Posterior cingulate gyrus (tissue), 11 donors: ENCODE measurements at regions not wholly inside any gene's neighbourhood (a gene's known extent, or its start where the extent isn't known, plus 50 kb on each side); places are given as distances from the start of the nearest gene placed in this dataset.

Experiments used
- DNase-seq, 10 donors: peaks; one replicate each; pipeline versions ENCODE4 v3.0.0 to v3.0.0-alpha.2; 2020 to 2021; ENCODE audit warnings: mixed read lengths in 3 of 10
- intact Hi-C: fragments of 100-400 bp; cut with DNase I; formaldehyde crosslinking; loops from one replicate; pipeline ENCODE4 v1.15.1; 2023

DNA sequence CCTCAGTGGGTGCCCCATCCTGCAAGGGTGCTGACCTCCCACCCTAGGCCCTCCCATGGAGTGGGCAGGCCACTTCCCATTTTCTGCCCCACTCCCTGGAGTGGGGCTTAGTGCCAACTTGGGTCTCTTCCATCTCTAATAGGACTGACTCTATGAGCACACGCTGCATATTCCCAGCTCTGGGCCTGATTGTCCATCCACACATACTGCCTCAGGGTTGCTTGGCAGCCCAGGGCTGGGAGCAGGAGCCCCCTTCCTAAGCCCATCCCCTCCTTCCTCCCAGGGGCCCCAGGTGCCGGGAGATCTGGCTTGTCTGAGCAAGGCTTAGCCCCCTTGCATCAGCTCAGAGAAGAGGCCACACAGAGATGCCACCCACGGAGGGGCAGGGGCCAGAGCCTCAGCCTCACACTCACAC lies 55.1 kb downstream of the PJA1 start:
- intact Hi-C loops: no loop called here
- peak in 1 of 10 donors; percentile 73 for DNase-seq

DNA sequence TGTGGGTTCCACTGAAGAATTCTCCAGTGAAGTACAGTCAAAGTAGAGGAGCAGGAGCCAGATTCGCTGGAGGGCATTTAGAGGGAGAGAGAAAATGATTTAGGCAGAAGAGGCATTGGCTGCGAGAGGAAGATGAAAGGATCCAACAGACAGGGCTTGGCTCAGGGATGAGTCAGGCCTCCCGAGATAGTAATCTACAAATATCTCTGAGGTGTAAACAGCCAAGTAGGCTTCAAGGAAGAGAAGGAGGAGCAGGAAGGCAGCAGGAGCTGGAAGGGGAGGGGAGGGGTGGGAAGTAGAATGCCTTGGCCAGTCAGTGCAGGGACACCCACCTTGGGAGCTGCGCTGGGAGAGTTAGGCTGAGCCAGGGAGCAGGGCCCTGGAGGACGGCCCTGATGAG lies 55.5 kb downstream of the PJA1 start:
- no peak for DNase-seq

GRCh38 chrX:69109036-69109663 lies 56.1 kb downstream of the PJA1 start:
- DNase-seq: no peak
- intact Hi-C loops: no loop called here

More for the DNA sequence above, 55.5 kb downstream of the PJA1 start:
- intact Hi-C loops: no loop called here

DNA sequence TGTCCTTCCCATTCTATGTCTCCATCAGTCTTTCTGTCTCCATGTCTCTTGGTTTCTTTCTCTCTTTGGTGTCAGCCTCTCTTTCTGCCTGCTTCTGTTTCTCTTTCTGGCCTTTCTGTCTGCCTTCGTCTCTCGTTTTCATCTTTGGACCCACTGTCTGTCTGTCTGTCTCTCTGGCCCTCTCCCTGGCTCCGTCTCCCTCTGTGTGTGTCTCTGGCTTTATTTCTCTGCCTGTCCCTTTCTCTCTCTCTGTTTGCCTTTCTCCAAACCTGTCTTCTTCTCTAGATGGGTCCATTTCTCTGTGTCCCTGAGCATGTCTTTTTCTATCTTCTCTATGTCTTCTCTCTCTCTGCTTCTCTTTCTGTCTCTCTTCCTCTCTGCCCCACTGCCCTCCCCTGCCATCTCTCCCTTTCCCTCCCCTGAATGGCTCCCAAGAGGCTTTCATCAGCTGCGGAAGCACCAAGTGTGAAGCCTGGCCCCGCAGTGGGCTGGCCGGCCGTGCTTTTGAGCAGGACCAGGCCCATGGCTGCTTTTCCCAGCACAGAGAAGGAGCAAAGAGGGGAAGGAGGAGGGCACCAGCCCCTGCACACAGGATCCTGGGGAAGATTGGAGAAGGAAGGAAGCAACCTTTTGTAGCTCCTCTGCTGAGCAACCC lies 57.4 kb downstream of the PJA1 start:
- no peak for DNase-seq
- intact Hi-C loops: no loop called here

DNA sequence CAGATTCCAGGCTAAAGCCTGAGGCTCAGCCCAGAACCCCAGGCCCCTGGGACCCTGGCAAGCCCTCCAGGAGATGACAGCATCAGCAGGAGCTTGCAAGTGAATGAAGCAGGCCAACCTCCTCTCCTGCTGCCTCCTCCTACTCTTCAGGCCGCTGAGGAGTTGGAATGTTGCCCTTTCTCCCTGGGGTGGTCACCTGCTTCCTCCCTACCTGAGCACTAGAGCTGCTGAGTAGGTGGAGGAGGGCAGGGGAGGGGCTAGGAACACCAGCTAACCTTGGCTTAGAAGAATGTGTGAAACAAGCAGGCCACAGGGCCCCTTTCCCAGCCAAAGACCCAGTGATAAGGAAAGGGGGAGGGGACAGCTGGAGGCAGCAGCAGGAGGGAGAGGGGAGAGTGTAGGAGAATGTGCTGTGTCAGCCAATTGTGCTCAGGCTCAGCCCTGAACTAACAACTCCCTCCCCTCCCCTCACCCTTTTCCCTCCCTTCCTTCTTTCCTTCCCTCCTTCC lies 58.0 kb downstream of the PJA1 start:
- no peak for DNase-seq
- intact Hi-C loops: no loop called here

GRCh38 chrX:69104756-69105434 lies 60.4 kb downstream of the PJA1 start:
- intact Hi-C loops: no loop called here
- no peak for DNase-seq

DNA sequence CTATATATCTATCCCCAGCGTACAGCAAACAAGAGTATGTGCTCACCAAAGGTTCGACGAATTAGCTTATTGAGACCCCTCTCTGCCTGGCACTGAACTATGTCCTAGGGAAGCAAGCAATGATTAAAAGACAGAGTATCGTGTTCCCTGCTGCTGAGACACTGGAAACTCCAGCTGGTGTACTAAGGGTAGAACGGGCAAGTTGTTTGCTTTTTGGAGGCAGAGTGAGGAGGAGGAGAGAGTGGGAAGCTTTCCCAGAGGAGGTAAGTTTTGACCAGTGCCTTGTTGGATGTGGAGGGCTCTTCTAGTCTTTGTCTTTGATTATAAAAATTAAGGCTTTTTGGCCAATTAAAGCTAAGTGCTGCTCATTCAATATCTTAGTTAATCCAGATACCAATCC lies 61.7 kb downstream of the PJA1 start:
- intact Hi-C loops: no loop called here
- no peak for DNase-seq

DNA sequence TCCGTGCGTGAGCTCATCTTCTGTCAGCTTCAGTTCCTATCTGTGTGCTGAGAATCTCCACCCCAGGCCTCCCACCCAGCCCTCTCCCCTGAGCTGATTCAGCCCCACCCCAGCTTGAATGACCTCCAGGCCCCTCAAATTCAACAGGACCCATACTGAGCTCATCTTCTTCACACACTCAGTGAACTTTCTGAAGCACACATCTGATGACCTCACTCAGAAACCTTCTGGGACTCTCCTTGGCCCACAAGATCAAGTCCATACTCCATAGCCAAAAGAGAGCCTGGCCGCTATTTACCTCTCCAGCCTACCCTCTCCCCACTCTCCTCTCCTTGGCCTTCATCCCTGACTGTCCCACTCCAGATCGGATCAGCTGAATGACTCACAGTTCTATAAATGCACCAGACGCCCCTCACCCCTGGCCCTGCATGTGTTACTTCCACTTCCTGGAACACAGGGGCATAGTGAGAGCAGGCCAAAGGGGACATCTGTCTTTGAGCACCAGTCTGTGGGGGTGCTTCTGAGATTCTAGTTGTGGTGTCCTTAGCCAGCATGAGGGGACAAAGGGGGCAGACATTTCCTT lies 62.5 kb downstream of the PJA1 start:
- intact Hi-C loops: no loop called here
- DNase-seq: no peak

- no peak for DNase-seq
- intact Hi-C loops: no loop called here
Observed at GRCh38 chrX:69101683-69102251, 63.5 kb downstream of the PJA1 start.

GRCh38 chrX:69100478-69100877 lies 64.8 kb downstream of the PJA1 start:
- intact Hi-C loops: no loop called here
- no peak for DNase-seq

GRCh38 chrX:69097451-69098236 lies 67.6 kb downstream of the PJA1 start:
- intact Hi-C loops: no loop called here
- DNase-seq: no peak

GRCh38 chrX:69096963-69097362 lies 68.3 kb downstream of the PJA1 start:
- no peak for DNase-seq
- intact Hi-C loops: no loop called here

DNA sequence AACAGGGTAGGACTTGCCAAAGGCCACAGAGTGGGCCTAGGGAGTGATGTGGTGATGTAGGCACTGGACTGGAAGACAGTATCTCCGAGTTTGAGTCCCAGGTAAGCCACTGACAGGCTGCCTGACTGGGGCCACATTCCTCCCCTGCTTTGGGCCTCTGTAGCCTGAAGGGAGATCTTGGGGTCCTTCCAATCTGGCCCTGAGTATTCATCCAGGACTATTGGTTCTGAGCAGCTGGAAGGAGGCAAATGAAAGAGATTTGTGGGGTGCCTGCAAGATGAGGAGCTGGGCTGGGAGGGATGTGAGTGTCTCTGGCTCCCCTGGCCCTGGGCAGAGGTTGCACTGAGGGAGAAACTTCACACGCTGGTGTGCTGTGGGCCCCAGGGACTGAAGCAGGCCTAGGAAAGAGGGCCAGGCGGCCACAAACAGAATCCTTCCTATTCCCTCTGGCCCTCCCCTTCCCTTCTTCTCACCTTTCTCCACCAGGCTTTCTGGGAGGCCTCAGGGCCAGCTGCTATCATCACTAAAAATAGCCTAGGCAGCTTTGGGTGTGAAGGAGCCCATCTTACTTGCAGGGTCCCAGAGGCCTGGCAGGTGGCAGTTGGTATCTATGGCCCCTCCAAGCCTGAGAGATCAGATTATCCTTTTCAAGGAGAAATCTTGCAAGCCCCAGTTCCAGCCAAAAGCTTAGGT lies 70.1 kb downstream of the PJA1 start:
- DNase-seq: no peak
- intact Hi-C loops: loop anchor here (2.0 kb wide), 1 partner anchor 128 kb away; no protein-coding TSS in a partner anchor

GRCh38 chrX:69093960-69094871 lies 71.0 kb downstream of the PJA1 start:
- intact Hi-C loops: loop anchor here (2.0 kb wide), 1 partner anchor 129 kb away; no protein-coding TSS in a partner anchor
- peak in 5 of 10 donors; percentile 18 to 47 (median 39) for DNase-seq

DNA sequence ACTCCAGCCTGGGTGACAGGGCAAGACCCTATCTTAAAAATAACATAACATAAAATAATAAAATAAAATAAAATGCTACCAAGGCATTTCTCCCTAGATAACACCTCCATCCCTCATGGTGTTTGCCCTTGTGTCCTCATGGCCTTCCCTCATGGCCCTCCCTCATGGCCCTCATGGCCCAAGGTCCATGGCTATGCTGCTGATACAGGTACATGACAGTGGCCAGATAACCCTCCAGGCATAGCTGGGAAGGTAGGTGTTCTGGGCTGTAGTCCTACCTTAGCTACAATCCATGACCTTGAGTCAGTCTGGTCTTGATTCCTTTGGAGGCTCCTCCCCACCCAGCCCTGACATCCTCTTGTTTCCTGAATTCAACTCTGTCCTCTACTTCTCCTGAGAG lies 75.2 kb downstream of the PJA1 start:
- intact Hi-C loops: no loop called here
- no peak for DNase-seq

- DNase-seq: no peak
- intact Hi-C loops: no loop called here
Observed at GRCh38 chrX:69089203-69089602, 76.0 kb downstream of the PJA1 start.

DNA sequence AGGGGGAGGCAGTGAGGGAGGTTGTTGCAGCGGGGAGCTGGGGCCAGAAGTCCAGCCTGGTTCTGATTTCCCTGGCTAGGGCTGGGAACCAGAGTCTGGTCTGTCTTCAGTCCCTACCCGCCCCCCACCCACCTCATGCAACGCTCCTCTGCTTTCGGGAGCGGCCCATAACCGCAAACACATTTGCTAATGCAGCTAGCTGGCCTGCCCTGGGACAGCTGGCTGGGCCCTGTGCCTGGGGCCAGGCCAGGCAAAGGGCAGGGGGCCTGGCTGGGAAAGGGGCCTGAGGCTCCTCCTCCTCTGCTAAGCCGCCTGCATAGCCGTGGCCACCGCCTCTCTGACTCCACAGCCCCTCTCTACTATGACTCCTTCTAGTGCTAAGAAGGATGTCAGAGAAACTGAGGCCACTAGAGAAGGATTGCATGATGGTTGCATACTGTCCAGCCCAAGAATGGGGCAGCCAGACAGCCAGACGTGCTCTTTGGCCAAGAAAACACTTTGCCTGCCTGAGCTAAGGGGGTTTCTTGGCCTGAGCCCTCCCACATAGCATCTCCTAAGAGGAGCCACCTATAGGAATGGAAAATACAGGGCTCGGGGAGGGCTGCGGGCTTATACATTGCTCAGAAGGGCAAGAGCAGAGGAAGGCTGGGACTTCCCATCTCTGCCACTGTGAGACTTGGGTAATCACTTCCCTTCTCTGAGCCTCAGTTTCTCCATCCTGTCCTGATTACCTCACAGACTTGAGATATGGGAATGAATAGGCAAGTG lies 76.9 kb downstream of the PJA1 start:
- DNase-seq: no peak
- intact Hi-C loops: no loop called here

GRCh38 chrX:69085826-69086225 lies 79.4 kb downstream of the PJA1 start:
- intact Hi-C loops: no loop called here
- DNase-seq: peak in 1 of 10 donors; percentile 69
